Fibroblast of the conjunctiva (primary cell): ENCODE measurements at regions not wholly inside any gene's neighbourhood (a gene's known extent, or its start where the extent isn't known, plus 50 kb on each side); places are given as distances from the start of the nearest gene placed in this dataset.
"Not testable (repeated sequence)": the region's sequence is repeated elsewhere in the genome, so short reads cannot be mapped to it uniquely, and the experiment has no call there.

Experiments used
- DNase-seq: peaks from one replicate; pipeline ENCODE4 v3.0.0-alpha.2; 2010; ENCODE audit warnings: low read depth

GRCh38 chr18:73535990-73536389 is 611.6 kb downstream of the FBXO15 start:
- DNase-seq: no peak

GRCh38 chr18:73535189-73535588 is 612.4 kb downstream of the FBXO15 start:
- DNase-seq: no peak

DNA sequence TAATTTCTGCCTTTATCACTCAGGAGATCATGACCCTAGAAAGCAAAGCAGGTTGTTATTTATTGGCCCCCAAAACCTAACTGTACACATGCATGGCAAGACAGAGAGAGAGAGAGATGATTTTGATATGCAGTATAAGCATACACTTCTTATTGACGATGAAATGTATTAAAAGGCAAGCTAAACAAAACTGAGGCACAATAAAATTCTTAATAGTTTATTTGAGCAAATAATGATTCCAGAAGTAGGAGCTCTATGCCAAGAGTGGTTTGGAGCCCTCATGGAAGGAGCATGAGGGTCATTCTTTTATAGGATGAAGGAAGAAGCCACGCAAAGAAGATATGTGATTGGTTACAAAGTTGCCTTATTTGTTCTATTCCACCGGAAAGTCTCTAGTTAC is 616.0 kb downstream of the FBXO15 start:
- no peak for DNase-seq

- no peak for DNase-seq
These were observed 619.6 kb downstream of the FBXO15 start for GRCh38 chr18:73528066-73528465.

- DNase-seq: no peak
These were observed 627.4 kb downstream of the FBXO15 start for GRCh38 chr18:73520229-73520628.

- DNase-seq: not testable (repeated sequence)
These were observed 631.6 kb downstream of the FBXO15 start for GRCh38 chr18:73516056-73516455.

- no peak for DNase-seq
These were observed 633.2 kb downstream of the FBXO15 start for GRCh38 chr18:73514449-73514848.

DNA sequence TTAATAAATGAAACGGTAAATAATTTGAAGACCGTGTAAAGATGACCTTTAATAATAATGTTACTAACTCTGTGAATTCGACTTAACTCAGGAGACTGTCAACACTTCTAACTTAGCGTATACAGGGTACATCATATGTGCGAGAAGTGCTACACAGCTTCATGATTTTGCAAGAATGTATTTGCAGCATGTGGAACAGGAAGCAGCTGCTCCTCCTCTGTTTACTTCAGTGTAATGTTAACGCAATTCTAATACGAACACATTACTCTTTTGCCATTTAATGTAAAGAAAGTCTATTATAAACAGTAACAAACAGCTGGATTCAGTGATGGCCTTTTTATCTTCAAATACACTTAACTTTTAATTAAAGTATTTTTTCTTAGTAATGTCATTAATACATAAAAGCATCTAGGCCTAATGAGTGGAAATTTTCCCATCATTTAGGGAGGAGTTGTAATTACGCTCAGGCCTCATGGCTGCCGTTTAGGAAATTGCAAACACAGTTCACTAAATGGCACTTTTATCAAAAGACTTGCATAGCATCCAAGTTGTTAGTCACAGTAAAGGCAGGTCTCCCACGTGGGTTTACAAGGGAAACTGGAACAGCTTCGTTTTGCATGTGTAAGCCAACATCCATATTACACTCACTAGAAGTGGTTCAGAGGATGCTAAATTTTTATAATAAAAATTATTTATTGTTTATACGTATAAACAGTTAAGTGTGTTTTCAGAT is 635.7 kb downstream of the FBXO15 start:
- no peak for DNase-seq

DNA sequence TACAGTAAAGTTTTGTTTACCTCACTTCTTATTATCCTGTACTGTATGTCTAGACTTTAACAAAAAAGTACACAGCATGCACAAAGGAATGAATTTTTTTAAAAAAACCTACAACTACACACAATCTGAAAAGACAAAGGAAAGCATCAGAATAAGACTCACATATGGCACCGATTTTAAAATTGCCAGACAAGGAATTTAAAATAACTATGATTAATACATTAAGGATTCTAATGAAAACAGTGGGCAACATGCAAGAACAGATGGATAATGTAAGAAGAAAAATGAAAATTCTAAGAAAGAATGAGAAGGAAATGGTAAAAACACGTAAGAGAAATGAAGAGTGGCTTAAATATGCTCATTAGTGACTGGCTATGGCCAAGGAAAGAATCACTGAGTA is 638.2 kb downstream of the FBXO15 start:
- peak; percentile 8 for DNase-seq

DNA sequence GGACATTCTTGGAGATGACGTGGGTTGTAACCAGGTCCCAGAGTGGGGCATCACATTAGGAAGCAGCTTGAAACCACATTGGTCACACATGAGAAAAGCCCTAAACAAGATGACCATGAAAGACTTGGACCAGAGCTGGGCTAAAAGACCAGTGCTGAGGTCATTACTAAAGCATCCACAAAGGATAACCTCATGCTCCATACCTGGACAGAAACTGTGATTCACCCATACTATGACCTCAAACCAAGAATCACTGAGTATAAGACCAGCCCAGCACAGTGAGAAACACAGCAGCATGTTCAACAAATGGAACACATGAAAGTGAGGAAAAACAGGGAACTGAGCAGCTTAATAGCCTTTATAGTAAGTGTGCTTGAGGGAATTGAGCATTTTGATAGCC is 635.5 kb upstream of the NETO1 start:
- no peak for DNase-seq

DNA sequence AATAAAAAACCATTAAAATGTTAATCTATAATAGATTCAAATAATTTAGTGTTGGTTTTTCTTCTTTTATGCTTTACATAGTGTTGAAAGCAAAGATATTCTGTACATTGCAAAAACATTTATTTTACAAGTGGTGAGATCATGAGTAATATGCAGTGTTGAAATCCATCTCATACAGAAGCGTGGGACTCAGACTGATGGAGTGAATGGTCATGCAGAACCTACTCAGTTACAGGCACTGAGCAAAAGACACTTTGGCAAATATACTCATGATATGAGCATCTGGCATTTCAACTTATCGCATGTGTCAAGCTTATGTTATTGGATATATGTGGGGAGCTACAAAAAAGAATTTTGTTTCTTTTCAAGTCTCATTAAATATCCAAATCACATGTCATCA is 620.2 kb upstream of the NETO1 start:
- peak; percentile 5 for DNase-seq

DNA sequence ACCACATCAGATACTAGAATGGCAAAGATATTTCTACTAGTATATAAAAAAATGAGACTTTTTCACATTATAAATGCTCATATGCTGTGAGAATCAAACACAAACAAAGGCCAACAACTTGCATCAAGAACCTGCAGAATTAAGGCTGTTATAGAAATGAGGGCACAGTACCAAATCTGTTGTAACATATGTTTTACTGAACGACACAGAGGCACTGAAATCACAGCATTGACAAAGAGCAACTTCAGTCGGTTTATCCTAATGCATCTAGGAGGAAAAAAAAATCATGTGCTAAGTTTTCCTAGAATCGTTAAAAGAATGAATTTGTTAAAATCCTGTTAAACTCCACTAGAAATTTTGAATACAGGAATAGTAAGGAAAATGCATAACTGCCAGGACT is 617.4 kb upstream of the NETO1 start:
- DNase-seq: no peak

GRCh38 chr18:73482901-73483300 is 615.1 kb upstream of the NETO1 start:
- DNase-seq: no peak

- DNase-seq: peak; percentile 20
These were observed 611.7 kb upstream of the NETO1 start for GRCh38 chr18:73479477-73479876.

DNA sequence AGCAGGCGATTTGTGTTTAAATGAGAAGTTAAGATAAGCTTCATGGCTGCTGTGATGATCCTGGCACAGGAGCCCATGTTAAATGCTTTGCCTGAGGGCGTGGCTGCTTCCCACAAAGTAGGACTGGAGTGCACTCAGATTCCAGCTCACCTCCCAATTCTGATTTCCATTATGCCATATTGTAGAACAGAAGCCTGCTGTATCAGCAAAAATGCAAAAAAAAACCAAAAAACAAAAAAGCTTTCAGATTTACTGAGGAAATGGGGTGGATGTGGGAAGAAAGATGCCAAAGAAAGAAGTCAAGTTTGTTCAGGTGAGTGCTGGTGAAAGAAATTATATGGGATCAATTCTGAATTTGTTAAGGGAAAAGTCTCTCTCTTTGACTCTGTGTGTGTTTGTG is 610.4 kb upstream of the NETO1 start:
- DNase-seq: no peak

DNA sequence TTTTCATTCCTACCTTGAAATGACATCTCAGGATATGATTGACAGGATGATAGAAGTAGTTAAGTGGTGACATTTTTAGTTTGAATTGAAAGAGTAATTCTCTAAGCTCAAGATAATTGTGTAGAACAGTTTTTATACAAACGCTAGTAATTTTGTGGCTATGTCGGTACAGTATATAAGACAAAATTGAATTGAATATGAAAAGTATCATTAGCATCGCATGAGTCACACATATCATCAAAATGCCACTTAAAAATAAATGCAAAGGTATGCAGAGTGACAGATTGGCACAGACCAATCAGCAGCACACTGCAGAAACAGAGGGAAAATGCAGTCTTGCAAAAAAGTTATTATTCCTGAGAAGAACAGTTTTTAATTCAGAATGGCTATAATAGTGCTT is 608.2 kb upstream of the NETO1 start:
- DNase-seq: no peak

- peak; percentile 77 for DNase-seq
These were observed 594.3 kb upstream of the NETO1 start for GRCh38 chr18:73462092-73462491.

DNA sequence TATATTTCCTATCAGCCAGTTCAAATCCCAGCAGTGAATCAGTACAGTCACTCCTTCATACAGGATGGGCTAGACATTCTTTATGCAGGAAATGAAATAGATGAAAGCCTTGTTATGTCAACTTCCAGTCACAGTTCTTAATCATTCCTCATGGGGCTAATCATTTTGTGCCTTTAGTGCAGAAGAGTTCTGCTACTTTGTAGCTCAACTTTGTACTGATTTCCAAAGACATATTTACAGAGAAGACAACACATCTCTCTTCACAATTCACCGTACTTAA is 593.9 kb upstream of the NETO1 start:
- DNase-seq: no peak

DNA sequence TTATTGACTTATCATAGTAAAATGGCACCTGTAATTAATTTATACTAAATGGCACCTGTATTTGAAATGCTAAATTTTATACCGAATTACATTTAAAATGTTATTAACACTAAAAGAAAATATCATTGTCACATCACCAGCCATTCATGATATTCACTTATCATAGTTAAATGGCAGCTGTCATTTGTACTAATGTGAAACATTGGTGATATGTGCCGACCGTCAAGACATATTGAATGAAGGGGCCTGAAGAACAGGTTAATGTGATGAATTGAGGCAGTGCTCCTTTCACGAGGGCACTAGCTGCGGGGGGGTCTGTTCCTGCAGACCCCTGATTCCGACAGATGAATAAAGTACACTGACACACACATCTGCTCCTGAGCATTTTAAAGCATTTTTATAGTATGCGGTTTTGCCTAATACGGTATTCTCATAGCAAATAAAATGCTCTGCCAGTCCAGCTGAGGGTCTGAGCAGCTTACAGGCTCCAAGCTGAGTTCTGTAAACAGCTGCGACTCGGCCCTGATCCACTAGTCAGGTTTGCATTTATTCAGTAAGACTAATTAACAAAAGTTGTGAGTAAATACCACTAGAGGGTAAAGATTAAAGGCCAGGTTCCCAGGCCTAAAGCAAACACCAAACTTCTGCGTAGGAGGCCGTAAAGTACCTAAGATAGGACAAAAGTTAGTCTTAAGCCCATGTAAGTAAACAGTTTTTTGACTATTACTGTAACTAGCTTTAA is 593.4 kb upstream of the NETO1 start:
- no peak for DNase-seq

- DNase-seq: no peak
These were observed 590.6 kb upstream of the NETO1 start for GRCh38 chr18:73458186-73458964.

DNA sequence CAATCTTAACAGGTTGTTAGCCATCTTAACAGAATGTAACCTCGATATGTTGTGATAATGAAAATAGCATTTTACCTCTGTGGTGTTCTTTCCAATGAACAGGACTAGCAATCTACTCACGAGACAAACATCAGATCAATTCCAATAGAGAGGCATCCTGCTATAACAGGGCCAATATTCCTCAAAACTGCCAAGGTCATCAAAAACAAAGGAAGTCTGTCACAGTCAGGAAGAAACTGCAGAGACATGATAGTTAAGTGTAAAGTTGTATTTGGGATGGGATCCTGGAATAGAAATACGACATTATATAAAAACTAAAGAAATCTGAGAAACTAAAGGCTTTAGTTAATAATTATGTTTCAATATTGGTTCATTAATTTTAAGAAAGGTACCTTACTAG is 588.9 kb upstream of the NETO1 start:
- no peak for DNase-seq

- no peak for DNase-seq
These were observed 585.1 kb upstream of the NETO1 start for GRCh38 chr18:73452866-73453265.

- DNase-seq: no peak
These were observed 578.7 kb upstream of the NETO1 start for GRCh38 chr18:73446502-73446901.
